ENCODE measurements at regions not wholly inside any gene's neighbourhood (a gene's known extent, or its start where the extent isn't known, plus 50 kb on each side); places are given as distances from the start of the nearest gene placed in this dataset.

- DNase-seq (ENCODE audit: low read depth in 1 of 2, low spot score in 1 of 2) = no peak
Measured at GRCh38 chr16:87552072-87552718, 50.1 kb upstream of the JPH3 start.

- no peak for DNase-seq (ENCODE audit: low read depth in 1 of 2, low spot score in 1 of 2)
Measured at GRCh38 chr16:87551487-87551886, 50.8 kb upstream of the JPH3 start.

- peak; percentile 18 to 41 for DNase-seq (ENCODE audit: low read depth in 1 of 2, low spot score in 1 of 2)
Measured at GRCh38 chr16:87550495-87550961, 51.8 kb upstream of the JPH3 start.

GRCh38 chr16:87549627-87550494 lies 52.4 kb upstream of the JPH3 start:
- DNase-seq (ENCODE audit: low read depth in 1 of 2, low spot score in 1 of 2) = no peak

GRCh38 chr16:87548046-87548445 lies 54.3 kb upstream of the JPH3 start:
- no peak for DNase-seq (ENCODE audit: low read depth in 1 of 2, low spot score in 1 of 2)

- DNase-seq (ENCODE audit: low read depth in 1 of 2, low spot score in 1 of 2) = no peak
Measured at GRCh38 chr16:87543436-87544191, 50.8 kb upstream of the ZCCHC14 start.

GRCh38 chr16:87542531-87543102 lies 49.8 kb upstream of the ZCCHC14 start:
- DNase-seq (ENCODE audit: low read depth in 1 of 2, low spot score in 1 of 2) = no peak
